Activated T-helper 1 cell treated with anti-CD3 and anti-CD28 coated beads, Interleukin-12 subunit alpha, Interleukin-12 subunit beta, Interleukin-2, Interleukin-4 antibody, amounts not matched to agents 30 ng/mL and 10 ng/mL and 1 ng/mL, durations not matched to agents 14 hours and 24 hours and 36 hours (primary cell): ENCODE measurements at regions not wholly inside any gene's neighbourhood (a gene's known extent, or its start where the extent isn't known, plus 50 kb on each side); places are given as distances from the start of the nearest gene placed in this dataset.

Source experiments
- DNase-seq: peaks from one replicate; pipeline ENCODE4 v3.0.0; 2021; ENCODE audit warnings: low spot score
- H3K27ac Mint-ChIP-seq: one replicate; pipeline ENCODE4 v1.8.0; 2021; ENCODE audit warnings: mild to moderate bottlenecking, mixed read lengths
- H3K27me3 Mint-ChIP-seq: one replicate; pipeline ENCODE4 v1.8.0; 2022; ENCODE audit warnings: mild to moderate bottlenecking, moderate library complexity, mixed read lengths; ENCODE audit not compliant: insufficient read depth
- H3K36me3 Mint-ChIP-seq: one replicate; pipeline ENCODE4 v1.8.0; 2021; ENCODE audit warnings: low read depth, mixed read lengths
- H3K4me1 Mint-ChIP-seq: one replicate; pipeline ENCODE4 v1.8.0; 2021; ENCODE audit warnings: low read depth, mixed read lengths
- H3K4me3 Mint-ChIP-seq: one replicate; pipeline ENCODE4 v1.8.0; 2021; ENCODE audit warnings: mild to moderate bottlenecking, moderate library complexity, mixed read lengths
- H3K9me3 Mint-ChIP-seq: one replicate; pipeline ENCODE4 v1.8.0; 2021; ENCODE audit warnings: mixed read lengths
- intact Hi-C: fragments of 100-400 bp; cut with micrococcal nuclease; formaldehyde crosslinking; loops from one replicate; pipeline ENCODE4 v1.15.1; 2024

GRCh38 chr6:168730931-168731716, 290.1 kb downstream of the SMOC2 start:
- Mint-ChIP-seq H3K27me3 (no peaks in the 10 kb centered on the region), H3K4me1 (no peaks in the 10 kb centered on the region), H3K36me3 (no peaks in the 10 kb centered on the region), H3K9me3 (no peaks in the 10 kb centered on the region), H3K27ac (no peak overlapping the region), H3K4me3 (no peak overlapping the region)
- intact Hi-C loops, result no loop called here
- no peak for DNase-seq

GRCh38 chr6:168728056-168728455, 287.1 kb downstream of the SMOC2 start:
- Mint-ChIP-seq H3K4me1 (no peaks in the 10 kb centered on the region), H3K27me3 (no peaks in the 10 kb centered on the region), H3K9me3 (no peaks in the 10 kb centered on the region), H3K4me3 (no peak overlapping the region), H3K36me3 (no peaks in the 10 kb centered on the region), H3K27ac (no peak overlapping the region)
- DNase-seq, result no peak
- intact Hi-C loops, result no loop called here

GRCh38 chr6:168726312-168726856, 285.4 kb downstream of the SMOC2 start:
- H3K4me3 Mint-ChIP-seq, result no peak overlapping the region
- no peaks in the 10 kb centered on the region for H3K4me1 Mint-ChIP-seq
- no peaks in the 10 kb centered on the region for H3K36me3 Mint-ChIP-seq
- intact Hi-C loops, result no loop called here
- H3K9me3 Mint-ChIP-seq, result no peaks in the 10 kb centered on the region
- DNase-seq, result no peak
- no peaks in the 10 kb centered on the region for H3K27me3 Mint-ChIP-seq
- no peak overlapping the region for H3K27ac Mint-ChIP-seq

GRCh38 chr6:168725802-168726201, 284.8 kb downstream of the SMOC2 start:
- no peaks in the 10 kb centered on the region for H3K9me3 Mint-ChIP-seq
- no peaks in the 10 kb centered on the region for H3K4me1 Mint-ChIP-seq
- no peak for DNase-seq
- H3K36me3 Mint-ChIP-seq, result no peaks in the 10 kb centered on the region
- intact Hi-C loops, result no loop called here
- H3K27me3 Mint-ChIP-seq, result no peaks in the 10 kb centered on the region
- H3K4me3 Mint-ChIP-seq, result no peak overlapping the region
- H3K27ac Mint-ChIP-seq, result no peak overlapping the region

GRCh38 chr6:168724669-168725570, 283.9 kb downstream of the SMOC2 start:
- Mint-ChIP-seq H3K27me3 (no peaks in the 10 kb centered on the region), H3K4me3 (no peak overlapping the region), H3K4me1 (no peaks in the 10 kb centered on the region), H3K27ac (no peak overlapping the region), H3K9me3 (no peaks in the 10 kb centered on the region), H3K36me3 (no peaks in the 10 kb centered on the region)
- DNase-seq, result no peak
- intact Hi-C loops, result no loop called here

- Mint-ChIP-seq H3K9me3 (no peaks in the 10 kb centered on the region), H3K27ac (no peak overlapping the region), H3K4me3 (no peak overlapping the region), H3K4me1 (no peaks in the 10 kb centered on the region), H3K36me3 (no peaks in the 10 kb centered on the region), H3K27me3 (no peaks in the 10 kb centered on the region)
- intact Hi-C loops, result no loop called here
- DNase-seq, result no peak
Observed at GRCh38 chr6:168724033-168724432, 283.0 kb downstream of the SMOC2 start.

GRCh38 chr6:168722397-168722796, 281.4 kb downstream of the SMOC2 start:
- DNase-seq, result no peak
- Mint-ChIP-seq H3K4me1 (no peaks in the 10 kb centered on the region), H3K27me3 (no peaks in the 10 kb centered on the region), H3K36me3 (no peaks in the 10 kb centered on the region), H3K27ac (no peak overlapping the region), H3K4me3 (no peak overlapping the region), H3K9me3 (peaks cover 3% of the 10 kb centered on the region)
- intact Hi-C loops, result no loop called here

- Mint-ChIP-seq H3K27ac (no peak overlapping the region), H3K36me3 (no peaks in the 10 kb centered on the region), H3K4me3 (no peak overlapping the region), H3K27me3 (no peaks in the 10 kb centered on the region), H3K4me1 (no peaks in the 10 kb centered on the region), H3K9me3 (peaks cover 3% of the 10 kb centered on the region)
- DNase-seq, result no peak
- intact Hi-C loops, result no loop called here
Observed at GRCh38 chr6:168721571-168721970, 280.6 kb downstream of the SMOC2 start.

- no peaks in the 10 kb centered on the region for H3K4me1 Mint-ChIP-seq
Observed at GRCh38 chr6:168719901-168720300, 278.9 kb downstream of the SMOC2 start.

GRCh38 chr6:168718821-168719475, 278.0 kb downstream of the SMOC2 start:
- Mint-ChIP-seq H3K4me1 (no peaks in the 10 kb centered on the region), H3K9me3 (peaks cover 3% of the 10 kb centered on the region), H3K4me3 (no peak overlapping the region), H3K27ac (no peak overlapping the region), H3K36me3 (no peaks in the 10 kb centered on the region), H3K27me3 (no peaks in the 10 kb centered on the region)
- no peak for DNase-seq
- intact Hi-C loops, result no loop called here

More at GRCh38 chr6:168719901-168720300, 278.9 kb downstream of the SMOC2 start:
- intact Hi-C loops, result no loop called here
- Mint-ChIP-seq H3K36me3 (no peaks in the 10 kb centered on the region), H3K9me3 (peaks cover 3% of the 10 kb centered on the region), H3K27me3 (no peaks in the 10 kb centered on the region), H3K4me3 (no peak overlapping the region), H3K27ac (no peak overlapping the region)
- DNase-seq, result no peak
